Body of pancreas (tissue), 4 donors: ENCODE measurements at regions not wholly inside any gene's neighbourhood (a gene's known extent, or its start where the extent isn't known, plus 50 kb on each side); places are given as distances from the start of the nearest gene placed in this dataset.

Experiments
- CTCF ChIP-seq, 7 experiments: fragments of 450-650 bp in 4 of 7; fragments of 200-600 bp in 3 of 7; sonication (generic) in 3 of 7; IDR thresholded peaks; one replicate each; pipeline ENCODE4 v1.5.1; 2016 to 2019; ENCODE audit warnings: antibody characterized with exemption in 7 of 7
- POLR2A ChIP-seq, 3 donors: fragments of 450-650 bp; IDR thresholded peaks; one replicate each; pipeline ENCODE4 v1.6.1; 2016; ENCODE audit warnings: antibody characterized with exemption in 3 of 3, mild to moderate bottlenecking in 2 of 3

- TF ChIP-seq CTCF (IDR thresholded peaks at IDR 0.05) (no peak), POLR2A (IDR thresholded peaks at IDR 0.05) (no peak)
These were observed 560.5 kb downstream of the BCKDHB start for GRCh38 chr6:80667006-80667405.
